Liver (tissue), 3 donors: ENCODE measurements at regions not wholly inside any gene's neighbourhood (a gene's known extent, or its start where the extent isn't known, plus 50 kb on each side); places are given as distances from the start of the nearest gene placed in this dataset.

Experiments
- CTCF ChIP-seq: fragments of 150-350 bp; IDR thresholded peaks from 2 replicates; pipeline ENCODE4 v1.5.1; 2017; ENCODE audit warnings: improper control_type of control experiment, low read depth, low read length; ENCODE audit not compliant: missing input control
- FOXA1 ChIP-seq: IDR thresholded peaks from 2 replicates; pipeline ENCODE4 v1.6.1; 2016; ENCODE audit warnings: antibody characterized with exemption
- GABPA ChIP-seq, 2 donors: IDR thresholded peaks in 1 of 2; conservative IDR thresholded peaks in 1 of 2; 2 replicates each; pipeline ENCODE4 v1.6.1; 2016; ENCODE audit warnings: antibody characterized with exemption in 2 of 2, mild to moderate bottlenecking in 1 of 2, moderate library complexity in 1 of 2
- JUND ChIP-seq, 2 donors: IDR thresholded peaks; 2 replicates each; pipeline ENCODE4 v1.6.1; 2016; ENCODE audit warnings: antibody characterized with exemption in 2 of 2
- NR2F2 ChIP-seq: IDR thresholded peaks from 2 replicates; pipeline ENCODE4 v1.6.1; 2016; ENCODE audit warnings: antibody characterized with exemption
- RAD21 ChIP-seq, 2 donors: IDR thresholded peaks; 2 replicates each; pipeline ENCODE4 v1.6.1; 2016; ENCODE audit warnings: antibody characterized with exemption in 2 of 2, mild to moderate bottlenecking in 2 of 2
- SP1 ChIP-seq: IDR thresholded peaks from 2 replicates; pipeline ENCODE4 v1.6.1; 2018; ENCODE audit warnings: antibody characterized with exemption, mild to moderate bottlenecking
- YY1 ChIP-seq: IDR thresholded peaks from 2 replicates; pipeline ENCODE4 v1.6.1; 2016; ENCODE audit warnings: antibody characterized with exemption, mild to moderate bottlenecking
- TF ChIP-seq, protein P1 (sequence below): IDR thresholded peaks from 2 replicates; pipeline ENCODE4 v1.6.1; 2016; ENCODE audit warnings: antibody characterized with exemption
- TF ChIP-seq, protein P2 (sequence below): IDR thresholded peaks from 2 replicates; pipeline ENCODE4 v1.6.1; 2016; ENCODE audit warnings: antibody characterized with exemption
- TF ChIP-seq, protein P3 (sequence below): IDR thresholded peaks from 2 replicates; pipeline ENCODE4 v1.6.1; 2016; ENCODE audit warnings: antibody characterized with exemption, mild to moderate bottlenecking
- TF ChIP-seq, protein P4 (sequence below): IDR thresholded peaks from 2 replicates; pipeline ENCODE4 v1.6.1; 2016; ENCODE audit warnings: antibody characterized with exemption
- donor health status: healthy.
- donor health status: healthy.

GRCh38 chr3:146339349-146339748 is 88.4 kb upstream of the PLSCR4 start:
- TF ChIP-seq CTCF (no peak), RAD21 (IDR thresholded peaks at IDR 0.05) (no peak), JUND (IDR thresholded peaks at IDR 0.05) (no peak), FOXA1 (no peak), NR2F2 (peak; percentile 21), YY1 (no peak), GABPA (IDR thresholded peaks at IDR 0.05 in 1 of 2, conservative IDR thresholded peaks at IDR 0.05 in 1 of 2) (no peak), SP1 (no peak)
- TF ChIP-seq, protein P1, sequence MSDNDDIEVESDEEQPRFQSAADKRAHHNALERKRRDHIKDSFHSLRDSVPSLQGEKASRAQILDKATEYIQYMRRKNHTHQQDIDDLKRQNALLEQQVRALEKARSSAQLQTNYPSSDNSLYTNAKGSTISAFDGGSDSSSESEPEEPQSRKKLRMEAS, result no peak
- TF ChIP-seq, protein P2, sequence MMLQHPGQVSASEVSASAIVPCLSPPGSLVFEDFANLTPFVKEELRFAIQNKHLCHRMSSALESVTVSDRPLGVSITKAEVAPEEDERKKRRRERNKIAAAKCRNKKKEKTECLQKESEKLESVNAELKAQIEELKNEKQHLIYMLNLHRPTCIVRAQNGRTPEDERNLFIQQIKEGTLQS, result no peak
- TF ChIP-seq, protein P3, sequence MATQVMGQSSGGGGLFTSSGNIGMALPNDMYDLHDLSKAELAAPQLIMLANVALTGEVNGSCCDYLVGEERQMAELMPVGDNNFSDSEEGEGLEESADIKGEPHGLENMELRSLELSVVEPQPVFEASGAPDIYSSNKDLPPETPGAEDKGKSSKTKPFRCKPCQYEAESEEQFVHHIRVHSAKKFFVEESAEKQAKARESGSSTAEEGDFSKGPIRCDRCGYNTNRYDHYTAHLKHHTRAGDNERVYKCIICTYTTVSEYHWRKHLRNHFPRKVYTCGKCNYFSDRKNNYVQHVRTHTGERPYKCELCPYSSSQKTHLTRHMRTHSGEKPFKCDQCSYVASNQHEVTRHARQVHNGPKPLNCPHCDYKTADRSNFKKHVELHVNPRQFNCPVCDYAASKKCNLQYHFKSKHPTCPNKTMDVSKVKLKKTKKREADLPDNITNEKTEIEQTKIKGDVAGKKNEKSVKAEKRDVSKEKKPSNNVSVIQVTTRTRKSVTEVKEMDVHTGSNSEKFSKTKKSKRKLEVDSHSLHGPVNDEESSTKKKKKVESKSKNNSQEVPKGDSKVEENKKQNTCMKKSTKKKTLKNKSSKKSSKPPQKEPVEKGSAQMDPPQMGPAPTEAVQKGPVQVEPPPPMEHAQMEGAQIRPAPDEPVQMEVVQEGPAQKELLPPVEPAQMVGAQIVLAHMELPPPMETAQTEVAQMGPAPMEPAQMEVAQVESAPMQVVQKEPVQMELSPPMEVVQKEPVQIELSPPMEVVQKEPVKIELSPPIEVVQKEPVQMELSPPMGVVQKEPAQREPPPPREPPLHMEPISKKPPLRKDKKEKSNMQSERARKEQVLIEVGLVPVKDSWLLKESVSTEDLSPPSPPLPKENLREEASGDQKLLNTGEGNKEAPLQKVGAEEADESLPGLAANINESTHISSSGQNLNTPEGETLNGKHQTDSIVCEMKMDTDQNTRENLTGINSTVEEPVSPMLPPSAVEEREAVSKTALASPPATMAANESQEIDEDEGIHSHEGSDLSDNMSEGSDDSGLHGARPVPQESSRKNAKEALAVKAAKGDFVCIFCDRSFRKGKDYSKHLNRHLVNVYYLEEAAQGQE, result no peak
- TF ChIP-seq, protein P4, sequence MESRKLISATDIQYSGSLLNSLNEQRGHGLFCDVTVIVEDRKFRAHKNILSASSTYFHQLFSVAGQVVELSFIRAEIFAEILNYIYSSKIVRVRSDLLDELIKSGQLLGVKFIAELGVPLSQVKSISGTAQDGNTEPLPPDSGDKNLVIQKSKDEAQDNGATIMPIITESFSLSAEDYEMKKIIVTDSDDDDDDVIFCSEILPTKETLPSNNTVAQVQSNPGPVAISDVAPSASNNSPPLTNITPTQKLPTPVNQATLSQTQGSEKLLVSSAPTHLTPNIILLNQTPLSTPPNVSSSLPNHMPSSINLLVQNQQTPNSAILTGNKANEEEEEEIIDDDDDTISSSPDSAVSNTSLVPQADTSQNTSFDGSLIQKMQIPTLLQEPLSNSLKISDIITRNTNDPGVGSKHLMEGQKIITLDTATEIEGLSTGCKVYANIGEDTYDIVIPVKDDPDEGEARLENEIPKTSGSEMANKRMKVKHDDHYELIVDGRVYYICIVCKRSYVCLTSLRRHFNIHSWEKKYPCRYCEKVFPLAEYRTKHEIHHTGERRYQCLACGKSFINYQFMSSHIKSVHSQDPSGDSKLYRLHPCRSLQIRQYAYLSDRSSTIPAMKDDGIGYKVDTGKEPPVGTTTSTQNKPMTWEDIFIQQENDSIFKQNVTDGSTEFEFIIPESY, result no peak
